OCI-LY7 (cell line): ENCODE measurements at regions not wholly inside any gene's neighbourhood (a gene's known extent, or its start where the extent isn't known, plus 50 kb on each side); places are given as distances from the start of the nearest gene placed in this dataset.

Experiments used
- BruUV-seq: library from RNA; stranded (reverse); fragments of 400-500 nt; replicated peaks from 2 replicates; lab custom pipeline; 2021; lab: Mats Ljungman, UMichigan
- CTCF ChIA-PET: fragments of 300-600 bp; sonication (Branson Sonifier 250); formaldehyde crosslinking; loops from one replicate; lab custom pipeline; 2022; ENCODE audit warnings: antibody characterized with exemption; ENCODE audit not compliant: unreplicated experiment; lab: Charles Lee
- POLR2A ChIA-PET: fragments of 300-600 bp; sonication (Branson Sonifier 250); formaldehyde crosslinking; loops from one replicate; lab custom pipeline; 2022; ENCODE audit warnings: antibody characterized with exemption; lab: Charles Lee
- DNase-seq: peaks from one replicate; pipeline ENCODE4 v3.0.0-alpha.2; 2015; ENCODE audit warnings: low spot score
- H2AFZ ChIP-seq: fragments of 200-600 bp; sonication (generic), shearing (Covaris generic); 2 replicates; pipeline ENCODE4 v1.6.1; 2014; ENCODE audit warnings: mild to moderate bottlenecking, antibody characterized with exemption, low read length, moderate library complexity
- H3K27ac ChIP-seq: fragments of 200-600 bp; sonication (generic); 2 replicates; pipeline ENCODE4 v1.5.1; 2014; ENCODE audit warnings: mixed run types, low read depth, mild to moderate bottlenecking, moderate library complexity, low read length, inconsistent platforms; ENCODE audit not compliant: poor library complexity, severe bottlenecking
- H3K36me3 ChIP-seq: fragments of 200-600 bp; sonication (generic); 2 replicates; pipeline ENCODE4 v1.6.1; 2014; ENCODE audit warnings: mild to moderate bottlenecking, antibody characterized with exemption, low read length, moderate library complexity, mixed read lengths; ENCODE audit not compliant: insufficient read depth
- H3K4me1 ChIP-seq: fragments of 200-600 bp; sonication (generic); 2 replicates; pipeline ENCODE4 v1.5.1; 2014; ENCODE audit warnings: mild to moderate bottlenecking, low read length; ENCODE audit not compliant: insufficient read depth, poor library complexity, severe bottlenecking
- H3K4me2 ChIP-seq: fragments of 200-600 bp; sonication (generic); 2 replicates; pipeline ENCODE4 v1.6.1; 2014; ENCODE audit warnings: mild to moderate bottlenecking, low read length
- H3K4me3 ChIP-seq: fragments of 200-600 bp; sonication (generic); 2 replicates; pipeline ENCODE4 v1.5.1; 2014; ENCODE audit warnings: mild to moderate bottlenecking, low read depth, low read length; ENCODE audit not compliant: poor library complexity, severe bottlenecking
- H3K79me2 ChIP-seq: fragments of 200-600 bp; sonication (generic); 2 replicates; pipeline ENCODE4 v1.6.1; 2016; ENCODE audit warnings: low read depth, mild to moderate bottlenecking, low read length, moderate library complexity, mixed read lengths; ENCODE audit not compliant: insufficient read depth
- H3K9me2 ChIP-seq: fragments of 200-600 bp; sonication (generic); 2 replicates; pipeline ENCODE4 v1.6.1; 2016; ENCODE audit warnings: mild to moderate bottlenecking, low read length, mixed read lengths; ENCODE audit not compliant: insufficient read depth
- H3K9me3 ChIP-seq: fragments of 200-600 bp; sonication (generic); 2 replicates; pipeline ENCODE4 v1.6.1; 2014; ENCODE audit warnings: mild to moderate bottlenecking, mixed run types, low read length, mixed read lengths
- H4K20me1 ChIP-seq: fragments of 200-600 bp; sonication (generic); 2 replicates; pipeline ENCODE4 v1.6.1; 2014; ENCODE audit warnings: mild to moderate bottlenecking, antibody characterized with exemption, low read length, moderate library complexity, mixed read lengths; ENCODE audit not compliant: insufficient read depth
- EZH2phosphoT487 ChIP-seq: fragments of 200-600 bp; sonication (generic); IDR thresholded peaks from 2 replicates; pipeline ENCODE4 v1.6.1; 2018; ENCODE audit warnings: low read depth, borderline replicate concordance, mild to moderate bottlenecking, mixed run types, antibody characterized with exemption, low read length, moderate library complexity, mixed read lengths
- intact Hi-C: fragments of 100-400 bp; cut with micrococcal nuclease; formaldehyde crosslinking; loops from one replicate; pipeline ENCODE4 v1.10.0; 2022; ENCODE audit not compliant: unreplicated experiment
- TF ChIP-seq, protein P1 (sequence below): fragments of 200-600 bp; sonication (generic); conservative IDR thresholded peaks from 2 replicates; pipeline ENCODE4 v1.5.1; 2014; ENCODE audit warnings: mild to moderate bottlenecking, antibody characterized with exemption, low read length, moderate library complexity, mixed read lengths

DNA sequence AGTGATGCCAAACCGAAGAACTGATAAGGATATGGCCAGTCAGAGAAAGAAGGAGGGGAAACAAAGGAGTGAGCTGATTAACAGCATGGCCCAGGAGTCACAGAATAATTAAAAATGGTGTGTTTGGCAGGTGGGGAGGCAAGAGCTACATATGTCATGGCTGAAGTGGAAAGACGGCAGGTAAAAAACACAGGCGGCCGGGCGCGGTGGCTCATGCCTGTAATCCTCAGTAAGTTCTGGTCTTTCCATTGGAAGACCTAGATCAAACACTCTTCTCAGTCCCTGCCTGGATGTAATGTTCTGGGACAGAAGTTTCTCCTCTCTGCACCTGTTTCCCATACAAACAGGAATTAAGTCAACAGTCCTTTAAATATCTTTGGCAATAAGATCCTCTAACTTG lies 503.9 kb downstream of the STIM2 start:
- no peak overlapping the region for H2AFZ ChIP-seq
- TF ChIP-seq EZH2phosphoT487 = no peak
- TF ChIP-seq, protein P1, sequence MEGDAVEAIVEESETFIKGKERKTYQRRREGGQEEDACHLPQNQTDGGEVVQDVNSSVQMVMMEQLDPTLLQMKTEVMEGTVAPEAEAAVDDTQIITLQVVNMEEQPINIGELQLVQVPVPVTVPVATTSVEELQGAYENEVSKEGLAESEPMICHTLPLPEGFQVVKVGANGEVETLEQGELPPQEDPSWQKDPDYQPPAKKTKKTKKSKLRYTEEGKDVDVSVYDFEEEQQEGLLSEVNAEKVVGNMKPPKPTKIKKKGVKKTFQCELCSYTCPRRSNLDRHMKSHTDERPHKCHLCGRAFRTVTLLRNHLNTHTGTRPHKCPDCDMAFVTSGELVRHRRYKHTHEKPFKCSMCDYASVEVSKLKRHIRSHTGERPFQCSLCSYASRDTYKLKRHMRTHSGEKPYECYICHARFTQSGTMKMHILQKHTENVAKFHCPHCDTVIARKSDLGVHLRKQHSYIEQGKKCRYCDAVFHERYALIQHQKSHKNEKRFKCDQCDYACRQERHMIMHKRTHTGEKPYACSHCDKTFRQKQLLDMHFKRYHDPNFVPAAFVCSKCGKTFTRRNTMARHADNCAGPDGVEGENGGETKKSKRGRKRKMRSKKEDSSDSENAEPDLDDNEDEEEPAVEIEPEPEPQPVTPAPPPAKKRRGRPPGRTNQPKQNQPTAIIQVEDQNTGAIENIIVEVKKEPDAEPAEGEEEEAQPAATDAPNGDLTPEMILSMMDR = no peak

DNA sequence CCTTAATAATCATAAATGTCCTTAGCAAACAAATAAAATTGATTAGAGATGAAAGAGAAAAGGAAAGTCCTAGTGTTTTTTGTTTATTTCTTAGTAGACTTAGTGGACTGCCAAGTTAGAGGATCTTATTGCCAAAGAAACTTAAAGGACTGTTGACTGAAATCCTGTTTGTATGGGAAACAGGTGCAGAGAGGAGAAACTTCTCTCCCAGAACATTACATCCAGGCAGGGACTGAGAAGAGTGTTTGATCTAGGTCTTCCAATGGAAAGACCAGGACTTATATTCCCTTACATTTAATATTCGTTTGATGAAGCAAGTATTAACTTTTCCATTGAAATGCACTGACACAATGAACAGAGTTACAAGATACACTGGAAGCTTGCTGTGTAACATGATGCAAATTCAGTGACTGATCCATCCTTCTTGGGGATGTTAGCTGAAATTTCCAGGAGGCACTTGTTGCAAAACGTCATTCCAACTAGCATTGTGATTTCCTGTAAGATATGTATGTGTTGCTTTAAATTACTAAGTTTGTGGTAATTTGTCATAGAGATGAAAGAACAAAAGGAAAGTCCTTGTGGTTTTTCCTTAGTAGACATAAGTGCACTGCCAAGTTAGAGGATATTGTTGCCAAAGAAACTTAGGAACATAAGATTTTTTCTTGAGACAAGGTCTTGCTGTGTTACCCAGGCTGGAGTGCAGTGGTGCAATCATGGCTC lies 505.6 kb downstream of the STIM2 start:
- Histone ChIP-seq H2AFZ (no peak overlapping the region), H3K4me3 (no peak overlapping the region), H3K79me2 (no peaks in the 10 kb centered on the region), H3K9me2 (no peaks in the 10 kb centered on the region), H3K36me3 (no peaks in the 10 kb centered on the region), H3K27ac (no peak overlapping the region), H3K4me2 (no peak overlapping the region), H4K20me1 (no peaks in the 10 kb centered on the region), H3K9me3 (no peaks in the 10 kb centered on the region), H3K4me1 (no peaks in the 10 kb centered on the region)
- BruUV-seq = no TSS peak
- ChIA-PET CTCF (interaction anchor here (0.6 kb wide), 1 partner anchor 769 kb away, joined by 3 read pairs; no protein-coding TSS in a partner anchor), POLR2A (no interaction called here)
- no peak for DNase-seq
- no peak for TF ChIP-seq EZH2phosphoT487
- TF ChIP-seq, protein P1 = no peak
- intact Hi-C loops = no loop called here

More for the DNA sequence above, 503.9 kb downstream of the STIM2 start:
- Histone ChIP-seq H3K4me2 (no peak overlapping the region), H3K27ac (no peak overlapping the region), H3K79me2 (no peaks in the 10 kb centered on the region), H3K9me3 (no peaks in the 10 kb centered on the region), H3K9me2 (no peaks in the 10 kb centered on the region), H3K4me3 (no peak overlapping the region), H3K4me1 (no peaks in the 10 kb centered on the region), H4K20me1 (no peaks in the 10 kb centered on the region), H3K36me3 (no peaks in the 10 kb centered on the region)
- ChIA-PET CTCF (no interaction called here), POLR2A (no interaction called here)
- intact Hi-C loops = no loop called here
- no peak for DNase-seq
- no TSS peak for BruUV-seq

DNA sequence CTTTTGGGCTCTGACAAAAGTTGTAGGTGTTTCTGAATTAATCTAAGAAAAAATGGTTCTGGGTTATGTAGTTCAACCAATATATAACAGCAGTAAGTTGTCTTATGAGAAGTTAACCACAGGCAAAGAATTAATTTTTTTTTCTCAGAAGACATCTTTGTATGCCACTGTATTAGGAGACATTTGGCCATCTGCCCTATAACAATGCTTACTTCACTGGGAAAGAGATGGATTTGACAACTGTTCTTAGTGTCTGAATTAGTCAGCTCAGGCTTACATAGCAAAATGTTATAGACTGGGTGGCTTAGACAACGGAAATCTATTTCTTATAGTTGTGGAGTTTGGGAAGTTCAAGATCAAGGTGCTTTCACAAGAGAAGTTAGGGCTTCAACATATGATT lies 508.1 kb downstream of the STIM2 start:
- TF ChIP-seq, protein P1 = no peak
- no peak for TF ChIP-seq EZH2phosphoT487
- no peak overlapping the region for H3K4me2 ChIP-seq
- no peaks in the 10 kb centered on the region for H3K79me2 ChIP-seq
- H3K4me1 ChIP-seq = no peaks in the 10 kb centered on the region
- H2AFZ ChIP-seq = no peak overlapping the region
- no peak for DNase-seq
- no peaks in the 10 kb centered on the region for H4K20me1 ChIP-seq
- CTCF ChIA-PET = no interaction called here
- no TSS peak for BruUV-seq
- no peak overlapping the region for H3K4me3 ChIP-seq
- POLR2A ChIA-PET = no interaction called here
- intact Hi-C loops = no loop called here
- no peaks in the 10 kb centered on the region for H3K9me2 ChIP-seq
- H3K36me3 ChIP-seq = no peaks in the 10 kb centered on the region
- H3K27ac ChIP-seq = no peak overlapping the region
- H3K9me3 ChIP-seq = no peaks in the 10 kb centered on the region
